SK-N-SH (cell line): ENCODE measurements at regions not wholly inside any gene's neighbourhood (a gene's known extent, or its start where the extent isn't known, plus 50 kb on each side); places are given as distances from the start of the nearest gene placed in this dataset.

Experiments
- CTCF ChIA-PET: fragments of 300-600, 350-600 bp; formaldehyde crosslinking; extraction: SDS; loops from one replicate; lab custom pipeline; 2021; lab: Yijun Ruan, JAX
- POLR2A ChIA-PET: fragments of 350-600 bp; sonication (Branson Sonifier 250); formaldehyde crosslinking; extraction: SDS; loops from one replicate; lab custom pipeline; 2020; ENCODE audit warnings: antibody characterized with exemption, inconsistent platforms; lab: Yijun Ruan, JAX
- DNase-seq: peaks from one replicate; pipeline ENCODE4 v3.0.0; 2012
- H2AFZ ChIP-seq: fragments of 200-600 bp; sonication (generic); 2 replicates; pipeline ENCODE4 v1.8.1; 2016; ENCODE audit warnings: antibody characterized with exemption, mild to moderate bottlenecking, low read depth
- H3F3A ChIP-seq: fragments of 200-600 bp; sonication (generic); replicated peaks from 2 replicates; pipeline ENCODE3; 2016; ENCODE audit warnings: antibody characterized with exemption, mild to moderate bottlenecking; ENCODE audit not compliant: insufficient read depth
- H3K27ac ChIP-seq, 2 experiments: fragments of 200-500 bp in 1 of 2; fragments of 200-600 bp in 1 of 2; sonication (Bioruptor generic) in 1 of 2; sonication (generic), shearing (Covaris generic) in 1 of 2; 2 replicates each; pipeline versions ENCODE4 v1.5.1 to v1.6.1; 2014 to 2016; ENCODE audit warnings: low read depth in 2 of 2, inconsistent platforms in 1 of 2, low read length in 1 of 2, mild to moderate bottlenecking in 1 of 2, mixed read lengths in 1 of 2
- H3K27me3 ChIP-seq: fragments of 200-600 bp; sonication (generic), shearing (Covaris generic); 2 replicates; pipeline ENCODE4 v1.6.1; 2016; ENCODE audit warnings: mixed run types; ENCODE audit not compliant: insufficient read depth
- H3K36me3 ChIP-seq, 2 experiments: fragments of 200-500 bp in 1 of 2; fragments of 200-600 bp in 1 of 2; sonication (Bioruptor generic) in 1 of 2; sonication (generic) in 1 of 2; replicated peaks in 1 of 2; 2 replicates each; pipeline versions ENCODE3 to v1.5.1; 2014 to 2016; ENCODE audit warnings: low read length in 1 of 2, mild to moderate bottlenecking in 1 of 2; ENCODE audit not compliant: insufficient read depth in 2 of 2, control insufficient read depth in 1 of 2
- H3K4me1 ChIP-seq, 2 experiments: fragments of 200-500 bp in 1 of 2; fragments of 200-600 bp in 1 of 2; sonication (Bioruptor generic) in 1 of 2; sonication (generic), shearing (Covaris generic) in 1 of 2; 2 replicates each; pipeline versions ENCODE4 v1.5.1 to v1.6.1; 2014 to 2016; ENCODE audit warnings: low read depth in 1 of 2, low read length in 1 of 2, mixed run types in 1 of 2; ENCODE audit not compliant: insufficient read depth in 2 of 2, control insufficient read depth in 1 of 2
- H3K4me2 ChIP-seq: fragments of 200-600 bp; sonication (generic), shearing (Covaris generic); 2 replicates; pipeline ENCODE4 v1.6.1; 2017; ENCODE audit warnings: mixed run types
- H3K4me3 ChIP-seq, 2 experiments: fragments of 200-500 bp in 1 of 2; fragments of 200-600 bp in 1 of 2; sonication (Bioruptor generic) in 1 of 2; sonication (generic), shearing (Covaris generic) in 1 of 2; 2 replicates each; pipeline versions ENCODE4 v1.5.1 to v1.8.1; 2014 to 2016; ENCODE audit warnings: low read depth in 2 of 2, inconsistent platforms in 1 of 2, low read length in 1 of 2, mild to moderate bottlenecking in 1 of 2, mixed read lengths in 1 of 2, moderate library complexity in 1 of 2
- H3K79me2 ChIP-seq: fragments of 200-600 bp; sonication (generic); 2 replicates; pipeline ENCODE4 v1.8.1; 2017; ENCODE audit warnings: mild to moderate bottlenecking; ENCODE audit not compliant: insufficient read depth
- H3K9ac ChIP-seq: fragments of 200-600 bp; sonication (generic); 2 replicates; pipeline ENCODE4 v1.6.1; 2017; ENCODE audit warnings: mixed run types
- H3K9me2 ChIP-seq: fragments of 200-600 bp; sonication (generic); 2 replicates; pipeline ENCODE4 v1.6.1; 2017; ENCODE audit warnings: mixed run types
- H3K9me3 ChIP-seq: fragments of 200-600 bp; sonication (generic); 2 replicates; pipeline ENCODE4 v1.6.1; 2017; ENCODE audit warnings: mixed run types, mild to moderate bottlenecking, moderate library complexity
- H4K20me1 ChIP-seq: fragments of 200-600 bp; sonication (generic); 2 replicates; pipeline ENCODE4 v1.6.1; 2017; ENCODE audit warnings: mild to moderate bottlenecking, mixed run types; ENCODE audit not compliant: insufficient read depth
- CHD2 ChIP-seq: fragments of 150-350 bp; IDR thresholded peaks from 2 replicates; pipeline ENCODE4 v1.6.1; 2018; ENCODE audit warnings: low read length; ENCODE audit not compliant: partially characterized antibody
- ELF1 ChIP-seq: IDR thresholded peaks from 2 replicates; pipeline ENCODE4 v1.4.0; 2012
- EP300 ChIP-seq, 2 experiments: IDR thresholded peaks; 2 replicates each; pipeline versions ENCODE4 v1.4.0 to v1.6.1; 2012; ENCODE audit warnings: borderline replicate concordance in 1 of 2, low read depth in 1 of 2, low read length in 1 of 2
- EZH2phosphoT487 ChIP-seq: fragments of 200-600 bp; sonication (generic); IDR thresholded peaks from 2 replicates; pipeline ENCODE4 v1.6.1; 2017; ENCODE audit warnings: low read depth, mixed run types, mild to moderate bottlenecking, antibody characterized with exemption, moderate library complexity, borderline replicate concordance
- FOXJ3 ChIP-seq: sonication (generic); formaldehyde crosslinking; IDR thresholded peaks from 2 replicates; pipeline ENCODE4 v1.5.1; 2020; ENCODE audit warnings: mild to moderate bottlenecking, missing genetic modification reagents
- IRF3 ChIP-seq: fragments of 150-350 bp; IDR thresholded peaks from 2 replicates; pipeline ENCODE4 v1.6.1; 2016; ENCODE audit warnings: mild to moderate bottlenecking, low read depth, low read length
- MXI1 ChIP-seq: IDR thresholded peaks from 2 replicates; pipeline ENCODE4 v1.6.1; 2012; ENCODE audit warnings: mild to moderate bottlenecking, low read depth, low read length, improper control_type of control experiment
- NFIC ChIP-seq: IDR thresholded peaks from 2 replicates; pipeline ENCODE4 v1.4.0; 2012; ENCODE audit warnings: borderline replicate concordance
- RAD21 ChIP-seq: IDR thresholded peaks from 2 replicates; pipeline ENCODE4 v1.6.1; 2012; ENCODE audit warnings: mild to moderate bottlenecking, low read length
- RCOR1 ChIP-seq: fragments of 150-350 bp; IDR thresholded peaks from 2 replicates; pipeline ENCODE4 v1.6.1; 2017; ENCODE audit warnings: antibody characterized with exemption, low read length
- RXRA ChIP-seq: IDR thresholded peaks from 2 replicates; pipeline ENCODE4 v1.4.0; 2012; ENCODE audit warnings: low read depth, mild to moderate bottlenecking, borderline replicate concordance
- SIN3A ChIP-seq: IDR thresholded peaks from 2 replicates; pipeline ENCODE4 v1.6.1; 2012; ENCODE audit warnings: low read depth, mild to moderate bottlenecking, low read length, moderate library complexity, borderline replicate concordance
- SMC3 ChIP-seq: IDR thresholded peaks from 2 replicates; pipeline ENCODE4 v1.6.1; 2012; ENCODE audit warnings: low read depth, low read length, improper control_type of control experiment
- TAF1 ChIP-seq: IDR thresholded peaks from 2 replicates; pipeline ENCODE4 v1.6.1; 2012; ENCODE audit warnings: low read depth, mild to moderate bottlenecking, low read length, moderate library complexity, borderline replicate concordance
- USF1 ChIP-seq: IDR thresholded peaks from 2 replicates; pipeline ENCODE4 v1.4.0; 2012; ENCODE audit warnings: low read depth, borderline replicate concordance
- USF2 ChIP-seq: fragments of 150-350 bp; IDR thresholded peaks from 2 replicates; pipeline ENCODE4 v1.6.1; 2017; ENCODE audit warnings: antibody characterized with exemption, low read length, low read depth, borderline replicate concordance
- ZBTB33 ChIP-seq: IDR thresholded peaks from 2 replicates; pipeline ENCODE4 v1.4.0; 2012; ENCODE audit warnings: low read depth, borderline replicate concordance
- WGBS: methylation state at CpG from one replicate; pipeline ENCODE4 v1.1.6; 2017; ENCODE audit warnings: low lambda C conversion rate; 5-methylcytosine and 5-hydroxymethylcytosine counted together

GRCh38 chr6:140960566-140960965, 1172.2 kb upstream of the GJE1 start (continued):
- TF ChIP-seq ZBTB33 = no peak
- no peak for TF ChIP-seq IRF3
- no peak for TF ChIP-seq RAD21
- no peak for TF ChIP-seq NFIC
- no peak for TF ChIP-seq SIN3A
- no peak for TF ChIP-seq RCOR1
- no peak for TF ChIP-seq CHD2
- TF ChIP-seq USF2 = no peak

- ChIA-PET POLR2A (no interaction called here), CTCF (no interaction called here)
- no peaks in the 10 kb centered on the region for H3K9me3 ChIP-seq
- H3K36me3 ChIP-seq = no peaks in the 10 kb centered on the region
- no peak for DNase-seq
- peaks cover 0 to 16% of the 10 kb centered on the region in 2 experiments; a peak in 2 of 4 replicates for H3K4me1 ChIP-seq
- H3K27ac ChIP-seq = no peak overlapping the region
- no peak overlapping the region for H2AFZ ChIP-seq
- no peaks in the 10 kb centered on the region for H3K79me2 ChIP-seq
- WGBS = 51% methylated on average over 2 of the region's 2 CpGs
- no peak overlapping the region for H3K4me2 ChIP-seq
- H4K20me1 ChIP-seq = no peaks in the 10 kb centered on the region
- H3K27me3 ChIP-seq = no peaks in the 10 kb centered on the region
- H3K9ac ChIP-seq = no peak overlapping the region
- H3K4me3 ChIP-seq = no peak overlapping the region
- TF ChIP-seq EP300 (IDR thresholded peaks at IDR 0.05; ENCODE audit: borderline replicate concordance in 1 of 2, low read depth in 1 of 2, low read length in 1 of 2) = no peak
- TF ChIP-seq EZH2phosphoT487 = no peak
- TF ChIP-seq RXRA = no peak
- TF ChIP-seq SIN3A = no peak
- no peak for TF ChIP-seq ELF1
- TF ChIP-seq MXI1 = no peak
- no peak for TF ChIP-seq SMC3
- no peak for TF ChIP-seq FOXJ3 (CRISPR knock-in tag)
- no peak for TF ChIP-seq USF1
- no peak for TF ChIP-seq TAF1
- H3F3A ChIP-seq = no peaks in the 10 kb centered on the region
- H3K9me2 ChIP-seq = no peaks in the 10 kb centered on the region
Observed at GRCh38 chr6:140957386-140957785, 1175.3 kb upstream of the GJE1 start.
